DND-41 (cell line): ENCODE measurements at regions not wholly inside any gene's neighbourhood (a gene's known extent, or its start where the extent isn't known, plus 50 kb on each side); places are given as distances from the start of the nearest gene placed in this dataset.

Experiments
- CTCF ChIP-seq: IDR thresholded peaks from 2 replicates; pipeline ENCODE4 v1.5.1; 2012; ENCODE audit warnings: borderline replicate concordance, low read length, moderate library complexity, mild to moderate bottlenecking; ENCODE audit not compliant: poor library complexity, severe bottlenecking; ENCODE audit errors: extremely low read depth
- EZH2 ChIP-seq: IDR thresholded peaks from 3 replicates; pipeline ENCODE4 v1.6.1; 2012; ENCODE audit warnings: borderline replicate concordance, low read depth, mild to moderate bottlenecking, moderate library complexity, low read length, inconsistent platforms; ENCODE audit not compliant: severe bottlenecking

- TF ChIP-seq CTCF (no peak), EZH2 (no peak)
Observed at GRCh38 chr22:27575348-27575747, 226.2 kb downstream of the MN1 start.
